H7 (cell line): ENCODE measurements at regions not wholly inside any gene's neighbourhood (a gene's known extent, or its start where the extent isn't known, plus 50 kb on each side); places are given as distances from the start of the nearest gene placed in this dataset.
"Not testable (repeated sequence)": the region's sequence is repeated elsewhere in the genome, so short reads cannot be mapped to it uniquely, and the experiment has no call there.

Experiments used
- DNase-seq: peaks from one replicate; pipeline ENCODE4 v3.0.0; 2012
- H3K27me3 ChIP-seq: 2 replicates; pipeline ENCODE4 v1.6.0; 2011; ENCODE audit warnings: mild to moderate bottlenecking, low read length; ENCODE audit not compliant: control insufficient read depth, insufficient read depth
- H3K36me3 ChIP-seq: replicated peaks from 2 replicates; pipeline ENCODE4 v1.5.1; 2011; ENCODE audit warnings: low read length; ENCODE audit not compliant: control insufficient read depth, insufficient read depth
- H3K4me3 ChIP-seq: 2 replicates; pipeline ENCODE4 v1.5.1; 2011; ENCODE audit warnings: low read depth, mild to moderate bottlenecking, control low read depth, low read length, moderate library complexity; ENCODE audit not compliant: insufficient read depth

GRCh38 chr9:61672645-61673167 is 482.9 kb downstream of the SPATA31A7 start:
- not testable (repeated sequence) for H3K4me3 ChIP-seq, H3K27me3 ChIP-seq, DNase-seq, H3K36me3 ChIP-seq

DNA sequence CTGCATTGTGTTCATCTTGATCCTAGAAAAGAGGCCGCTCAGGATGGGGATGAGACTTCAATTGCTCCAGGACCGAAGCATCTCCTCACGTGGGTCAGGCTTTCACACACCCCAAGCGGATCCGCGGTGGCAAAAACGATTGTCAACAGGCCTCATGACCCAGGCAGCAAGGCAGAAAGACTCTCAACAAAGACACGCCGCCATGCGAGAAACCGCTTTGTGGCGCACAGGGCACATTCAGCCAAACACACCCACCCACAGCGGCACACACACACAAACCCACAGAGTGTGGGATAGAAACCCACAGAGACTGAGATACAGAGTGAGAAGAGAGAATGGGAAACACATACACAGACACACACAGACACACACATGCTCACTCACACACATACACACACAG is 483.4 kb downstream of the SPATA31A7 start:
- Histone ChIP-seq H3K27me3 (no peaks in the 10 kb centered on the region), H3K4me3 (no peak overlapping the region), H3K36me3 (no peaks in the 10 kb centered on the region)
- no peak for DNase-seq

- no peaks in the 10 kb centered on the region for H3K36me3 ChIP-seq
- DNase-seq = no peak
- no peak overlapping the region for H3K4me3 ChIP-seq
- H3K27me3 ChIP-seq = no peaks in the 10 kb centered on the region
Measured at GRCh38 chr9:61673664-61674381, 484.0 kb downstream of the SPATA31A7 start.

- no peaks in the 10 kb centered on the region for H3K36me3 ChIP-seq
- H3K27me3 ChIP-seq = no peaks in the 10 kb centered on the region
- H3K4me3 ChIP-seq = no peak overlapping the region
- DNase-seq = no peak
Measured at GRCh38 chr9:61674465-61674864, 484.6 kb downstream of the SPATA31A7 start.

DNA sequence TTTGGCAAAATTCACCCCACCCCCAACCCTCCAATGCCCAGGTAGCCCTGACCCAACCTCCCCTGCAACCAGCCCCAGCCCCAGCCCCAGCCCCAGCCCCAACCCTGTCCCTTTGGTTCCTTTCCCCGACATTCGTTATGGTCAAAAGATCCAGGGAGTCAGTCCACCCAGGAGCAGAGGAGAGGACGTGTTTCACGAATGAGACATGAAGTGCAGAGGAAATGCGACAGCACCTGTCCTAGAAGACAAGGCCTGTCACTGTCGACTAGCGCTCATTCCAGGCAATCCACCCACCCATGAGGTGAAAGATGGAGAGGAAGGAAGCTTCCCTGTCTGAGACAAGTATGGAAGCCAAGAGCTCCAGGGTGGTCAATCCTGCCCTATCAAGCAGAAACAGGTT is 485.0 kb downstream of the SPATA31A7 start:
- DNase-seq = no peak
- Histone ChIP-seq H3K27me3 (no peaks in the 10 kb centered on the region), H3K36me3 (no peaks in the 10 kb centered on the region), H3K4me3 (no peak overlapping the region)
